ENCODE measurements at regions not wholly inside any gene's neighbourhood (a gene's known extent, or its start where the extent isn't known, plus 50 kb on each side); places are given as distances from the start of the nearest gene placed in this dataset.
"Not testable (repeated sequence)": the region's sequence is repeated elsewhere in the genome, so short reads cannot be mapped to it uniquely, and the experiment has no call there.

GRCh38 chr4:33071535-33071934 lies 2351.4 kb downstream of the PCDH7 start:
- DNase-seq (ENCODE audit: low spot score): no peak

DNA sequence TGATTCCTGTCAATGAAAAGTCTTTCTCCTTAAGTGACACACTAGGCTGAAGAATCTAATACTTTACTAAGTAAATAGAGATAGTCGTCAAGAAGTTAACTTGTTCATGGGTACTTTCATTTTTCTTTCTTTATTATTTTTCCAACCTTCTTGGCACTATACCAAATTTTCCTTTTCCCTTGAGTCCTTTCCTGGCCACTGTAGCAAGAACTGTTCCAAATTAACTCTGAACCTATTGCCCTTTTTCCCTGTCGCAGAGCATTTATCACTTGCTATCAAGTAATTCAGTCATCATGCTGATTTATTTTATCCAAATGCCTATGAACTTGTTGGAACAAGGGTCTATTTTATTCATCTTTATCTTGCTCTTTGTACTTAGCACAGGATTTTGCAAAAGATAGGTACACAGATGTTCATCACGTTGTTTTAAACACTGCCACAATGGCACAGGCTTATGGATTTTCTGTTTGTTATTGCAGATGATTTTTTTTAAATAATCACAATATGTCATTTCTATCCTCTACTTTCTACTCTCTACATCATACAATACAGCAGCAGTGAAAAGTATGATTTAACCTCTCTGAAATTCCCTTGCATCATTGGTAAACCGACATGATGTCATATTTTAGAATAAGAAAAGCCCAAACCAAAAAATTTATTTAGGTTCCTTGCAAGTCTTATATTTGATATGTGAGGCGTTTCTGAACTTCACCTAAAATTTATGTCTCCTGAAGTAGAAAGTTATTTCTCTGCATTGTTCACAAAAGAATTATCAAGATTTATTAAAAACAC lies 2352.3 kb downstream of the PCDH7 start:
- no peak for DNase-seq (ENCODE audit: low spot score)

DNA sequence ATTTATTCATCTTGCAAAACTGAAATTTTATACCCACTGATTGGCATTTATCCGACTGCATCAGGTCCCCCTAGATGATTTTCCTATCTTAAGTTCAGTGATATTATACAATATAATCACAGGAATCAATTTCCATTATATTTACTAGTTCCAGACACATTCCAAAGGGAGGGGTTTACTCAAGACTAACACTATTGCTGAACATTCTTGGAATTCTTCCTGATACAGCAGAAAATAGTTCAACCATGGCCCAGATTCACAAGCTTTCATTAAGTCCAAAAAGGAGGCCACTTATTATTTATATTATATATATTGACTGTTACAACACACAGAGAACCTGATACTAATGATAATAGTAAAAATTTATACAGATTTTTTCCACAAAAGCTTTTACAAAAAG lies 2353.6 kb downstream of the PCDH7 start:
- DNase-seq (ENCODE audit: low spot score): no peak

DNA sequence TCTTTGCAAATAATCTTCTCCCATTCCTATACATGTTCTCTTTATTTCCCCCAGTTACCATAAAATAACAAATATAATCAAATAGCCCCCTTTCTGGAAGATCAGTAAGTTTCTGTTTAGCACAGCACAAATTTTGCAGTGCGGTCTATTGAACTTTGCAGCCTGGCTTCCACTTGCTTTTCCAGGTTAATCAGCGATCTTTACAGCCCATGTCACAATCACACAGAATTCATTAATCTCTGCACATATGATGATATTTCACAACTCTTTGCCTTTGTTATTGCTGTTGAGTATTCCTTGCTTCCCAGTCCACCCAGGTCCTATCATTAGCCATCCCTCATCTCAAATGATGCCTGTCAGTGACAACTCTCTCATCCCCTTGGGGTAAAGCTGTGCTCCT lies 2358.0 kb downstream of the PCDH7 start:
- no peak for DNase-seq (ENCODE audit: low spot score)

- no peak for DNase-seq (ENCODE audit: low spot score)
These were observed 2360.1 kb downstream of the PCDH7 start for GRCh38 chr4:33080275-33080674.

GRCh38 chr4:33085709-33086108 lies 2365.5 kb downstream of the PCDH7 start:
- DNase-seq (ENCODE audit: low spot score): no peak

GRCh38 chr4:33086331-33086925 lies 2366.3 kb downstream of the PCDH7 start:
- no peak for DNase-seq (ENCODE audit: low spot score)

DNA sequence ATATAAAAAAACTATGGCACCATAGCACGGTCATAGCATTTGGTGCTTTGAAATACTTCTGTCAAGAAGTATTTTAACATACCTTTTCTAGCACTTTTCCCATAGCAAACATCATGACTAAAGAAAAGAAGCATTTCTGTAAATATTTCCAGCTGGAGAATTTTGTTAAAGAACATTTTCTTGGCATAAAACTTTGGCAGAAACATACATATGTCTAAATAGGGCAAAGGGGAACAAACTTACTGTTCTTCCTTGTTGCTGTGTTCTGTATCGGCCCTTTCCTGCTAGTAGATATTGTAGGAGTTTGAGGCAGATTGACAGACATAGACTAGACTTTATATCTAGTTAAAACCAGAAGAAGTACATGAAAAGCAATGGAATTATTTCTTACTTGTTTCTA lies 2368.5 kb downstream of the PCDH7 start:
- no peak for DNase-seq (ENCODE audit: low spot score)

GRCh38 chr4:33090910-33091309 lies 2370.7 kb downstream of the PCDH7 start:
- DNase-seq (ENCODE audit: low spot score): no peak

DNA sequence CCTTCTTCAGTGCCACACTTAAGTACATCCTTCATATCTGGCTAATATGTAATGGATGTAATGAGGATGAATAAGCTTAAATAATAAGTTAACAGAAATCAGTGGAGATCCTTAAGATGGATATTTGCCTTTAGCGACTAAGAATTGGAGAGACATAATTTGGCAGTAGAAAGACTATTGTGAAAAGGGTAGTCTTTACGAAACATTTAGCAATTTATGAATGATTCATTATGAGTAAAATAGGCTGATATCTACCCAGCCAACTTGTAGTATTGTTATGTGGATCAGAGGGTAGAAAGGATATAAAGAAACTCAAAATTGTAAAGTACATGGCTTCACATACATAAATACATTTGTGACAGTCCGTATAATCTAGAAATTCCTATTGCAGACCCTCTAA lies 2371.8 kb downstream of the PCDH7 start:
- no peak for DNase-seq (ENCODE audit: low spot score)

DNA sequence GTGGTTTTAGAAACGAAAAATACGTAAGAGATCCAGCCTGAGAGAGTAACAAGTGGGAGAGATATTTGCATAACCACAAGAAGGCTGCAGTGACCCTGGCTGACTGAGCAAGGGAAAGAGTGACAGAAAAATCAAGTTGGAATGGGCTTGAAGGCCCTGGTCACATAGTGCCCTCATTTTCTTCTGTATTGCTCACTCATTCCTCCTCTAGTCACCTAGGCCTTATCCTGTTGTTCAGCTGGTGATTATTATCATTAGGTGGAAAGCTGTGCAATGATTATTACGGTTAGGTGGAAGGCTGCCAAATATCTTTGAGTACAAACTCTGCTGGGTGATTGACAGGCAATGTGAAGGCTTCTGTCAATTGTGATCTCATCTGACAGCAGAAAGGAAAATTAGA lies 2384.1 kb downstream of the PCDH7 start:
- no peak for DNase-seq (ENCODE audit: low spot score)

DNA sequence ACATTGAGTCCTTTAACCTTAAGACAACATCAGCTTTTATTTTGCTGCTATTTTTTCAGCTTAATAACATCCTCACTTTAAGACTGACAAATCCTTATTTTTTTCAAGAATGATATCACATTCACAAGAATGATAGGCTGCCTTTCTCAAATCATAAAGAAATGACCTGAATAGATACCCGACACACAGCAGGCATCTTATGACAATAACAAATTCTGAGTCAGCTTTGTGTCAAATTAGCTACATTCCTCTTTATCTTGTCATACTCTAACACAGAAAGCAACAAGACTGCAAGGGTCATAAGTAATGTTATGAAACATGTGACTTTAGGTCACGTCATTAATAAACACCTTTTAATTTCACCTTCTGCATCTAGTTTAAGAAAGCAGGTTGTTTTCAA lies 2387.6 kb downstream of the PCDH7 start:
- DNase-seq (ENCODE audit: low spot score): no peak

DNA sequence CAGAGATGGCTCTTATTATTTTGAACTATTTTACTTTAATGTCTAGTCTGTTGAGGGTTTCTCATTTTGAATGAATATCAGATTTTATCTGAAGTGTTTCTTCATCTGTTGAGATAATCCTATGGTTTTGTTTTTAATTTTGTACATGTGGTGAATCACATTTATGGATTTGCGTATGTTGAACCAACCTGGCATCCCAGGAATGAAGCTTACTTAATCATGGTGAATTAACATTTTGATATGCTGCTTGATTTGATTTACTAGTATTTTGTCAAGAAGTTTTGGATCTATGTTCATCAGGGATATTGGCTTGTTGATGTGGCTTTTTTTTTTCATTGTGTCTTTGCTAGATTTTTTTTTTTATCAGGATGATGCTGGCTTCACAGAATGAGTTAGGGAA lies 2390.9 kb downstream of the PCDH7 start:
- DNase-seq (ENCODE audit: low spot score): no peak

- DNase-seq (ENCODE audit: low spot score): no peak
These were observed 2396.7 kb downstream of the PCDH7 start for GRCh38 chr4:33116871-33117270.

DNA sequence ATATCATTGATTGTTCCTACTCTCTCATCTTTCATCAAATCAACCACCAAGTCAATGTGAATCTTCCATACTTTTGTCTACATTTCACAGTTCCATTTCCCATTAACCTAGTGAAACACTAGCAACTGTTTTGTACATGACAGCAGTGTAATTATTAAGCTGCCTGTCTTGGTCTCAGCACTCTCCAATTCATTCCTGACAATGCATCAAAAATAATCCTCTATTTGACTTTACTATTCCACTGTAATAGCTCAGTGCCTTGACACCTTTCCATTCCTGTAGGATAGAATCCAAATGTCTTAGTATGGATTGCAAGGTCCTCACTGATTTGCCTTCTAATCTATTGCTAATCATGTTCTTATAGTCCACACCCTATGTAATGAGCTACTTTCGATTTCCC lies 2405.8 kb downstream of the PCDH7 start:
- DNase-seq (ENCODE audit: low spot score): no peak

- DNase-seq (ENCODE audit: low spot score): not testable (repeated sequence)
These were observed 2410.5 kb downstream of the PCDH7 start for GRCh38 chr4:33130662-33131061.

- no peak for DNase-seq (ENCODE audit: low spot score)
These were observed 2413.6 kb downstream of the PCDH7 start for GRCh38 chr4:33133723-33134122.

GRCh38 chr4:33134366-33134765 lies 2414.2 kb downstream of the PCDH7 start:
- DNase-seq (ENCODE audit: low spot score): no peak

DNA sequence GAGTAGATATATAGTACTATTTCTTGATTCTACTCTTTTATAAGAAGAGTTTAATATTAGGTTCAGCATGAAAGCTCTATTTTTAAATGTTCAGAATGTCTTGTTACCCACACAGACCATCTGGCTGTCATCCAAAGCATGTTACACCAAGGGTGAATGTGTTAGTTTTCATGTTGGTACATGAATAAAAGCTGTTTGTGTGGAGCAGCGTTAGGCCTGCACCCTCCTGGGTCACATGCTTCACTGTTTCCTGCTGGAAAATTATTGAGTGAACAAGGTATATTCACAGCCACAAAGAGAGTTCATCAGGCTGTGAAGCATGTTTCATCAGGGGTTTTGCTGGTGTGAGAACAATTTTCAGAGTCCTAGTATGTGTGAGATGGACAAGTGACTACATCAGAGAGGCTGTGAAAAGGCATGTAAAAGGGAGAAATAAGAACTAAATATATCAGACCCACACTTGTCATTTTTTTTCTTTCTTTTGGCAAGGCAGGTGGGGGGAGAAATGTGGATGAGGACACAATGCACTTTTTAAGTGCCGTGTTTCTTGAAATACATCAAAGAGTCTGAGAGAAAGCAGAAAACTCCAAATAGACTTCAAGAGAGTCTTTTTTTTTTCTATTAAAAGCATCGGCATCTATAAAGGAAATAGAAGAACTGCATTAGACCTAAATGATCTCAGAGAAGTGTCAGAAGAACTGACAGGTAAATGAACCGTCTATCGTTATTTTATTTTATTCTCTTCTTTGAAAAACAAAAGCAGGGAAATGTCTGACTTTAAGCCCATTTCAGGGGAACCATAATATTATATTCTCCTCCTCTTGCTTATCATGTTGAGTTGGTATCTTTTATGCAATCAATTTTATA lies 2429.7 kb downstream of the PCDH7 start:
- DNase-seq (ENCODE audit: low spot score): no peak

DNA sequence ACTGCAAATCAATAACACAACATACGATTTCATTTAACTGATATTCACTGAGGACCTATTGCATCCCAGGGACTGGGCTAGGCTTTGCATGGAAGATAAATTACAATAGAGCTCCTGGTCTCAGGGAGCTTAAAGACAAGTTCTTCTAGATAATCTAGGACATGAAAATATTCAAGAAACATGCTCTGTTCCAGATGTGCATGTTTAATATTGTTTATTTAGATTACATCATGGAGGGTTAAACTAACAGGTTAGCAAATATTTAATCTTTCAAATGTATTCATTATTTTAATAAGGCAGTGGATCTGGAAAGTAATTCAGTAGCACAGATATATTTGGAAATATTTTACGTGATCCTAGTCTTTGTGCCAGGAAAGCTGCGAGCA lies 2430.3 kb downstream of the PCDH7 start:
- no peak for DNase-seq (ENCODE audit: low spot score)

GRCh38 chr4:33160126-33160525 lies 2440.0 kb downstream of the PCDH7 start:
- peak; percentile 3 for DNase-seq (ENCODE audit: low spot score)

DNA sequence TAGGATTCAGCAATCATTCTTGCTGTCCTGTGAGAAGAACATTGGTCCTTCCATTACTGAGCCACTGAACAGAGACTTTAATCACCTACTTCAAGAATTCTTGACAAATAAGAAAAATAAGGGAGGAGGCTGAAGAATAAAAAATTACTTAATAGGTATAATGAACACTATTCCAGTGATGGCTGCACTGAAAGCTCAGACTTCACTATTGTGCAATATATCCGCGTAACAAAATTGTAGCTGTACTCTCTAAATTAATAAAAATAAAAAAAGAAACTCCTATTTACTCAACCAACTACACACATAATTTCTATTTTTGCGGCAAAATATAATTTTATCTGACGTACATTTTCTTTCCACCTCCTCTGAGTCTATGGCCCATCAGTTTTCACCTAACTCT lies 2441.0 kb downstream of the PCDH7 start:
- no peak for DNase-seq (ENCODE audit: low spot score)

DNA sequence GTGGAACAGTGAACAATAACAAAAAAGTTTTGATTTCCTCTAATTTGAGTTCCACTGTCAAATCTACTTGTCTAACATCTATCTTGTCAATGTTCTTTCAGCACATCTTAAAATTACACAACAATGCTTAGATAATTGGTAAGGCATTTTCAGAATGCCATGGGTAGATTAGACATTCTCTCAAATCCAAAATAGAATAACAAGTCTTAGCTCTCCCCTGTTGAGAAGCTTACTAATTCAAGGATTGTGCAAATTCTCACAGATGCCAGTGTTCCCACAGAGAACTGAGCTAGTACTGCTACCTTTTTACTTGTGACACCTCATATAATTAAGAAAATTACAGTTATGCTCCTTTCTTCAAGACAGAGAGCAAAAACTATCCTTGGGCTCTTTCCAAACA lies 2442.0 kb downstream of the PCDH7 start:
- no peak for DNase-seq (ENCODE audit: low spot score)

Data from COLO829 (cell line).